Right atrium auricular region (tissue), 2 donors: ENCODE measurements at regions not wholly inside any gene's neighbourhood (a gene's known extent, or its start where the extent isn't known, plus 50 kb on each side); places are given as distances from the start of the nearest gene placed in this dataset.

ENCODE experiments used
- DNase-seq: peaks from one replicate; pipeline ENCODE4 v3.0.0-alpha.2; 2019; ENCODE audit warnings: low spot score
- H3K27ac ChIP-seq, 2 donors: fragments of 200-600 bp; sonication (generic); 1 replicate in 1 of 2; 2 replicates in 1 of 2; pipeline ENCODE4 v1.5.1; 2016 to 2019
- H3K27me3 ChIP-seq, 2 donors: fragments of 200-600 bp; sonication (generic); one replicate each; pipeline versions ENCODE4 v1.5.1 to v1.6.0; 2017 to 2019
- H3K36me3 ChIP-seq: fragments of 200-600 bp; sonication (generic); one replicate; pipeline ENCODE4 v1.5.1; 2016
- H3K4me1 ChIP-seq, 2 donors: fragments of 200-600 bp; sonication (generic); one replicate each; pipeline versions ENCODE4 v1.5.1 to v1.6.0; 2017 to 2019
- H3K4me3 ChIP-seq, 2 donors: fragments of 200-600 bp; sonication (generic); 1 replicate in 1 of 2; 2 replicates in 1 of 2; pipeline ENCODE4 v1.5.1; 2017 to 2019; ENCODE audit warnings: mild to moderate bottlenecking in 1 of 2, moderate library complexity in 1 of 2
- H3K9me3 ChIP-seq, 2 donors: fragments of 200-600 bp; sonication (generic); one replicate each; pipeline ENCODE4 v1.5.1; 2019
- CTCF ChIP-seq, 2 donors: fragments of 200-600 bp; sonication (generic); IDR thresholded peaks; one replicate each; pipeline ENCODE4 v1.5.1; 2019; ENCODE audit warnings: antibody characterized with exemption in 2 of 2

GRCh38 chr3:161156936-161157335 is 51.8 kb upstream of the B3GALNT1 start:
- DNase-seq = no peak
- Histone ChIP-seq H3K27me3 (no peaks in the 10 kb centered on the region), H3K27ac (no peak overlapping the region), H3K36me3 (no peaks in the 10 kb centered on the region), H3K4me1 (no peaks in the 10 kb centered on the region), H3K4me3 (no peak overlapping the region), H3K9me3 (no peaks in the 10 kb centered on the region)
- no peak for TF ChIP-seq CTCF (IDR thresholded peaks at IDR 0.05)

- no peaks in the 10 kb centered on the region for H3K36me3 ChIP-seq
- H3K9me3 ChIP-seq = peaks cover 0 to 7% of the 10 kb centered on the region in 2 donors
- H3K4me1 ChIP-seq = no peaks in the 10 kb centered on the region
- H3K4me3 ChIP-seq = no peak overlapping the region
- no peak for DNase-seq
- no peak for TF ChIP-seq CTCF (IDR thresholded peaks at IDR 0.05)
- H3K27ac ChIP-seq = no peak overlapping the region
- H3K27me3 ChIP-seq = no peaks in the 10 kb centered on the region
These were observed 56.5 kb upstream of the B3GALNT1 start for GRCh38 chr3:161161603-161162002.

- Histone ChIP-seq H3K36me3 (no peaks in the 10 kb centered on the region), H3K4me1 (no peaks in the 10 kb centered on the region), H3K9me3 (peaks cover 0 to 7% of the 10 kb centered on the region in 2 donors), H3K4me3 (no peak overlapping the region), H3K27ac (no peak overlapping the region), H3K27me3 (no peaks in the 10 kb centered on the region)
- no peak for TF ChIP-seq CTCF (IDR thresholded peaks at IDR 0.05)
- DNase-seq = no peak
These were observed 57.8 kb upstream of the NMD3 start for GRCh38 chr3:161163297-161163696.

- Histone ChIP-seq H3K27me3 (no peaks in the 10 kb centered on the region), H3K4me3 (no peak overlapping the region), H3K36me3 (no peaks in the 10 kb centered on the region), H3K27ac (no peak overlapping the region), H3K4me1 (peaks cover 0 to 2% of the 10 kb centered on the region in 2 donors), H3K9me3 (peaks cover 0 to 7% of the 10 kb centered on the region in 2 donors)
- no peak for DNase-seq
- TF ChIP-seq CTCF (IDR thresholded peaks at IDR 0.05) = no peak
These were observed 55.1 kb upstream of the NMD3 start for GRCh38 chr3:161166051-161166450.

GRCh38 chr3:161171113-161171512 is 50.0 kb upstream of the NMD3 start:
- TF ChIP-seq CTCF (IDR thresholded peaks at IDR 0.05) = no peak
- Histone ChIP-seq H3K27me3 (no peaks in the 10 kb centered on the region), H3K9me3 (no peaks in the 10 kb centered on the region), H3K36me3 (no peaks in the 10 kb centered on the region), H3K27ac (peak overlapping the region; percentile 46 to 60), H3K4me3 (no peak overlapping the region), H3K4me1 (peaks cover 0 to 8% of the 10 kb centered on the region in 2 donors)
- peak; percentile 80 for DNase-seq
